MG63 (cell line): ENCODE measurements at regions not wholly inside any gene's neighbourhood (a gene's known extent, or its start where the extent isn't known, plus 50 kb on each side); places are given as distances from the start of the nearest gene placed in this dataset.
"Not testable (repeated sequence)": the region's sequence is repeated elsewhere in the genome, so short reads cannot be mapped to it uniquely, and the experiment has no call there.

Source experiments
- DNase-seq: peaks from one replicate; pipeline ENCODE4 v3.0.0-alpha.2; 2020
- H3K27me3 ChIP-seq: fragments of 250-450 bp; sonication (Bioruptor Pico); 2 replicates; pipeline ENCODE4 v1.5.1; 2020; ENCODE audit warnings: mild to moderate bottlenecking, moderate library complexity
- H3K36me3 ChIP-seq: fragments of 250-450 bp; sonication (Bioruptor Pico); 2 replicates; pipeline ENCODE4 v1.5.1; 2020; ENCODE audit warnings: mild to moderate bottlenecking, moderate library complexity
- H3K4me3 ChIP-seq: fragments of 250-450 bp; sonication (Bioruptor Pico); 2 replicates; pipeline ENCODE4 v1.5.1; 2020; ENCODE audit warnings: mild to moderate bottlenecking, moderate library complexity
- H3K9me3 ChIP-seq: fragments of 250-450 bp; sonication (Bioruptor Pico); 2 replicates; pipeline ENCODE4 v1.5.1; 2020; ENCODE audit warnings: mild to moderate bottlenecking, moderate library complexity

DNA sequence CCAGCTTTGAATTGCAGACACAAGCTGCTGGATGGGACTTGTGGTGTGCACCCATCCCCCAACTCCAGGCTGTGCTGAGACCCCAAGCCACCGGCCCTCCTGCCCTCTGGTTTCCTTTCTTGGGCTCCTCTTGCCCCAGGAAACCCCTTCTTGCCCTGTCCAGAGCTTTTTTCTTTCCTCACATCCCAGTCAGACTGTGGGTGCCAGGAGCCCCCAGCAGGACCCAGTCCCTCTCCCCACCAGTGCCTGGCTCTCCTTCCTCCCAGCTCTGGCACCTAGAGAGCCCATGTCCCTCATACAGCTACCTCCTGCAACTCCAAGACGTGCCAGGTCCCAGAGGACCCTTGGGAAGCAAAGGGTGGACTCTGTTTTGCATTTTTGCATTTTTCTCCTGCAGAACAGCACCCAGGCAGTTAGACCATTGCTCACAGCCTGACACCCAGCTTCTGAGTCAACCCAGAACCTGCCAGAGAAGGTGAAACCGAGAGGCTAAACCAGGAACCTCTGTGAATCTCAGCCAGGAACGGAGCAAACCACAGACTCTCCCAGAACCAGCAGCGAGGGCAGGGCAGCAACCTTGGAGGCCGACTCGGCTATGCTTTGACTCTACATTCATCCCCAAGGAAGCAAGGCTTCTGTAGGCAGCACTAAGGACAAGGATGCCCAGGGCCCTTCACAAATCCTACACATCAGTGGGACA, 221.1 kb downstream of the ANAPC1 start:
- Histone ChIP-seq H3K27me3 (no peaks in the 10 kb centered on the region), H3K4me3 (no peak overlapping the region), H3K9me3 (no peaks in the 10 kb centered on the region), H3K36me3 (no peaks in the 10 kb centered on the region)
- peak; percentile 36 for DNase-seq

DNA sequence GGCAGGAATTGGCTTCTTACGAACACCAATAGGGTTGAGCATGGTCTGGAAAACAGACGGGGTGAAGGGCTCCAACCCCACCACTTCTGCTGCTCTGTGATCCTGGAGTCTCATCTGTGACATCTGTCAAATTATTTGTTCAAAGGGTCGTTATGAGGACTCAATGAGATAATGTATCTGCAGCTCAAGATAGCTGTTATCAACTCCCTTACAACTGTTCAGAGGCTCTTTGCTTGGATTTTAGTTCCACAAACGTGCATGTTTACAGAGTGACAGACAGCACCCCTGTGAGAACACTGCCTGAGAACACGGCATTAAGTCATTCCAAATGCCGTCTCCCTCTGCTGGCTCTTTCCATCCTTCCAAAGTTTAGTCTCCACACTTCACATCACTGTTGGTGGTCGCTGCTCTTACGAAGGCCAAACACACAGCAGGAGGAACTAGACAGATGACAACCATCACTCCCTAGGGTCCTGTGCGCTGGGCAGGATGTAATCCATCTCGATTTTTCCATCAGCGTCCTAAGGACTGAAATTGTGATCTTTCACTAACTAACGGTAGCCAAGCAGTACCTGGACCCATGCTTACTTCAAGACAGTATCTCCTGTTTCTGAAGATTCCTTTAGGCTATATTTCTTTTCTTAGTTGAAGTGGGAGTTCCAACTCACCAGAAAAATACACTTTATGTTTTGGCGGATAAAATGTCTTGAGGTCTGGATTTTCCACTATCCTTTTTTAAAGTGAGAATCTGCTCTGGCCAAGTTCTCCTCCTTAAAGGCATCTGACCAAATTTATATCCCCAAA, 220.3 kb downstream of the ANAPC1 start:
- Histone ChIP-seq H3K27me3 (no peaks in the 10 kb centered on the region), H3K9me3 (no peaks in the 10 kb centered on the region), H3K36me3 (no peaks in the 10 kb centered on the region), H3K4me3 (no peak overlapping the region)
- DNase-seq: no peak

DNA sequence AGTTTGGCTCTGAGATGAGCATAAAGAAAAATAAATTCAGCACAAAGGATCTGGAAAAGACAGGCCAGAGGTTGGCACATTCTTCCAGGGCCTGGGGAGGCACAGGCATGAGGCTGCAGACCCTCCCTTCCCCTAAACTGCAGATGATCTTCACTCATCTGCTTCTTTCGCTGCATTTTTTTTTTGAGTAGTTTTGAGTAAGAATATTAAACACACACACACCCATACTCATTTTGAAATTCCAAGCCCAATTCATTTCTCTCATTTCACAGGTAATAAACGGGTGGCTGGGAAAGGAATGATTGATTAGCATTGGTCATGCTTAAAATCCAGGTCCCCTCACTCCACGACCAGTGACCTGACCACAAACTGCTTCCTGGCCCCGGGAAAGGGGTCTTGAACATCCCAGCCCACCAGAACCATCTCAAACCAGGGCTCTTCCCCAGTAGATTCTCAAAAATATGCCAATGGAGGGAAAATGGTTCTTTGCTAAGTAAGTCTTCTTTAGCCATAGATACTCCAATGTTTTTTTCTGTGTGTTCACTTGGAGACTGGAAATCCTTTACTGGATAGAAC, 219.6 kb downstream of the ANAPC1 start:
- H3K9me3 ChIP-seq: no peaks in the 10 kb centered on the region
- H3K4me3 ChIP-seq: no peak overlapping the region
- no peaks in the 10 kb centered on the region for H3K27me3 ChIP-seq
- H3K36me3 ChIP-seq: no peaks in the 10 kb centered on the region
- no peak for DNase-seq

DNA sequence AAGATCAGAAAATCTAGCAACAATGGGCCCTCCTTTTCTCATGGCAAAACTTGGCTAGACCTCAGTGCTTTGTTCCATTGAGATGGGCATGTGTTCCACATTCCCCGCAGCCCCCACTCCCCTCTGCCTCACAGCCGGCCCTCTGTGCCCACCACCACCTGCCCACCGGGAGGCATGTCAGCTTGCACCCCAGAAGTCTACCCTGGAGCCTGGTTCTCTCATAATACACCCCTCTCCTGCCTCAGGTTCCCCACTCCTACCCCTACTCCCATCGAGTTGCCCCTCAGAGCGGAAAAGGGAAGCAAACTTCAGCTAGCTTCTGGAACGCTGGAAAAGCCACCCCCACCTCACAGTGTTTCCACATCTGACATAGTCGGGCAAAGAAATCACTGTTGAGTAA, 219.0 kb downstream of the ANAPC1 start:
- no peak for DNase-seq
- H3K4me3 ChIP-seq: no peak overlapping the region
- H3K36me3 ChIP-seq: no peaks in the 10 kb centered on the region
- H3K27me3 ChIP-seq: no peaks in the 10 kb centered on the region
- no peaks in the 10 kb centered on the region for H3K9me3 ChIP-seq

DNA sequence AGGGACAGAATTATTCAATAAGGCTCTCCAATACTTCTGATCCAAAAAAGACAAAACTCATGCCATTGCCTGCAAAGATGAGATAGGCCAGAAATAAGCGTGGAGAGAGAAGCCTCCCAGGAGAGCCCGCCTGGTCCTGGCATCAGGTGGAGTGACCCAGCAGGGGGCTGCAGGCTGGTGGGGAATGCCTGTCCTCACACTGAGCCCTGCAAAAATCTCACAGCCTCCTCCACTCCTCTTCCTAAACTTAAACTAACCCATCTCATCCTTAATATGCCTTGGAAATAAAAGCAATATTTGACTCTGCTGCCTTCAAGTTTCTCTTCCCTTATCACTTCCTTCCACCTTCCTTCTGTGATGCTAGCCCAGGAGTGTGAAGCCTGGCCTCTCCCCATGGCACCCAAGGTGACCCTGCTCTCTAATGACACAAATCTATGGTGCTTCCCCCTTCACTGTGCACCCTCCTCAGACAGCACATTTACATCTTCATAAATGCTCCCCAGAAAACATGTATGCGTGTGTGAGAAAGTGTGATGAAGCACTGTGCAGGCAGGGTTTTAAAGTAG, 218.4 kb downstream of the ANAPC1 start:
- no peaks in the 10 kb centered on the region for H3K36me3 ChIP-seq
- no peaks in the 10 kb centered on the region for H3K27me3 ChIP-seq
- no peak for DNase-seq
- H3K4me3 ChIP-seq: no peak overlapping the region
- H3K9me3 ChIP-seq: no peaks in the 10 kb centered on the region

DNA sequence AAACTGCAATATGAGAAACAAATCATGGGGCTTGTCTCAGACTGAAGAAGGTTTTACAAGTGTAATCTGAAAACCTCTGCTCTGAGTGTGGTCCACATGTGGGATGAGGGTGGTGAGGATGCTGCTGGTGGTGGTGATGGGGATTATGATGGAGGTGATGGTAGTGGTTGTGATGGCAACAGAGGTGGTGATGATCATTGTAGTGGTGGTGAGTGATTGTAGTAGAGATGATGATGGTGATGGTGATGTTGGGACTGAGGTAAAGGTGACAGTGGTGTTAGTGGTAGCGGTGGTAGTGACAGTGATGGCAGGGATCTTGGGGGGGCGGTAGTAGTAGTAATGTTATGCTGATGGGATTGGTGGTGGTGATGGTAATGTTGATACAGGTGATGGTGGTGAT, 217.8 kb downstream of the ANAPC1 start:
- Histone ChIP-seq H3K4me3 (no peak overlapping the region), H3K36me3 (no peaks in the 10 kb centered on the region), H3K9me3 (no peaks in the 10 kb centered on the region), H3K27me3 (no peaks in the 10 kb centered on the region)
- DNase-seq: no peak

DNA sequence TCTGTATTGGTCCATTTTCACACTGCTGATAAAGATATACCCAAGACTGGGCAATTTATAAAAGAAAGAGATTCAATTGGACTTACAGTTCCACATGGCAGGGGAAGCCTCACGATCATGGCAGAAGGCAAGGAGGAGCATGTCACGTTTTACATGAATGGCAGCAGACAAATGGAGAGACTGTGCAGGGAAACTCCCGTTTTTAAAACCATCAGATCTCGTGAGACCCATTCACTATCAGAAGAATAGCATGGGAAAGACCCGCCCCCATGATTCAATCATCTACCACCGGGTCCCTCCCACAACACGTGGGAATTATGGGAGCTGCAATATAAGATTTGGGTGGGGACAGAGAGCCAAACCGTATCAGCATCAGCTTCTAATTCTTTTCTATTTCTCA, 217.0 kb downstream of the ANAPC1 start:
- no peaks in the 10 kb centered on the region for H3K9me3 ChIP-seq
- no peak overlapping the region for H3K4me3 ChIP-seq
- no peaks in the 10 kb centered on the region for H3K36me3 ChIP-seq
- no peaks in the 10 kb centered on the region for H3K27me3 ChIP-seq
- DNase-seq: no peak

DNA sequence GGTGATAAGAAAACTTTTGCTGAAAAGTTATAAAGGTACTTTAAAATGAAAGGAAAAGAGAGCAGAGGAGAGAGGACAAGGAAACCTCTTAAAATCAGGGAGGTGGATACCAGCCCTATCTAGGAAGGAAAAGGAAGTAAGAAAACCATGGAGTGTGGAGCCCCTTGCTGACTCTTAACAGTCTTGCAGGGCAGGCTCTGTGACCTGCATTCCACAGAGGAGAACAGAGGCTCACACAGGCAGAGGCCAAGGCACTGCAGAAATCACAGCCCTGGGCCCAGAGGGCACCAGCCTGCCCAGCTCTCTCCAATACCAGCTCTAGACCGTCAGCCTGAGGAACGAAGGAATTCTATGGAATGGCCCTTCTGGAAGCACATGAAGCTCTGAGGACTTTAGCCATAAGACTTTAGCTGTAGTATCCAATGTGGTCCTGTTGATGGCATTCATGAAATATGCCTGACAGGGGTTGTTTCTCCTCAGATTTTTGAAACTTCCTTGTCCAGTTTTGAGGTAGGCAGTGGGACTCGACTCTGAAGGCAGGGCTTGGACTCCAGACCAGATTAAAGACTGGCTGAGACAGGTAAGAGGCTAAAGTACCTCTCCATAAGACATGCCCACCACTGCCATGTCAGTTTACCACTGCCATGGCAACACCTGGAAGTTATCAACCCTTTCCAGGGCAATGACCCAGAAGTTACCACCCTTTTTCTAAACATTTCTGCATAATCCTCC, 216.3 kb downstream of the ANAPC1 start:
- DNase-seq: peak; percentile 22
- no peak overlapping the region for H3K4me3 ChIP-seq
- no peaks in the 10 kb centered on the region for H3K27me3 ChIP-seq
- H3K9me3 ChIP-seq: no peaks in the 10 kb centered on the region
- H3K36me3 ChIP-seq: no peaks in the 10 kb centered on the region

DNA sequence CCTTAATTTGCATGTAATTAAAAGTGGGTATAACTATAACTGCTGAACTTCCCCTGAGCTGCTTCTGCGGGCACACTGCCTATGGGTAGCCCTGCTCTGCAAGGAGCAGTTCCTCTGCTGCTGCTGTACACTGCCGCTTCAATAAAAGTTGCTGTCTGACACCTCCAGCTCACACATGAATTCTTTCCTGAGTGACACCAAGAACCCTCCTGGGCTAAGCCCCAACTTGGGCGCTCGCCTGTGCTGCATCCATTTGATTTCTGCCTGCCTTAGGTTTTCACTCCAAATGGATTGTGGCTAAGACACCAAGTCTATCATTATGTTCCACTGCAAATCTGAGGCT, 215.7 kb downstream of the ANAPC1 start:
- no peak overlapping the region for H3K4me3 ChIP-seq
- no peak for DNase-seq

DNA sequence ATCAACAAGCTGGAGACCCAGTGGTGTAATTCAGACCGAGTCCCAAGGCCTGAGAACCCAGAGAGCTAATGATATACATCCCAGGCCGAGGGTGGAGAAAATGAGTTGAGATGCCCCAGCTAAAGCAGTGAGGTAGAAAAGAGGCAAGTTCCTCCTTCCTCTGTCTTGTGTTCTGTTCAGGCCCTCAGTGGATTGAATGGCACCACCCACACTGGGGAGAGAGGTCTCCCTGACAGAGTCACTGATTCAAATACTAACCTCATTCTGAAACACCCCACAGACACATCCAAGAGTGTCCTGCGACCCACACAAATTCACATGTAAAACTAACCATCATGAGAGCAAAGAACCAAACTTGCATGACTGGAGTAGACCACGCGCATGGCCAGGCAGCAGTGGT, 215.3 kb downstream of the ANAPC1 start:
- Histone ChIP-seq H3K36me3 (no peaks in the 10 kb centered on the region), H3K9me3 (no peaks in the 10 kb centered on the region), H3K27me3 (no peaks in the 10 kb centered on the region), H3K4me3 (no peak overlapping the region)
- DNase-seq: no peak

More for the DNA sequence above, 215.7 kb downstream of the ANAPC1 start:
- no peaks in the 10 kb centered on the region for H3K9me3 ChIP-seq
- no peaks in the 10 kb centered on the region for H3K36me3 ChIP-seq
- H3K27me3 ChIP-seq: no peaks in the 10 kb centered on the region

DNA sequence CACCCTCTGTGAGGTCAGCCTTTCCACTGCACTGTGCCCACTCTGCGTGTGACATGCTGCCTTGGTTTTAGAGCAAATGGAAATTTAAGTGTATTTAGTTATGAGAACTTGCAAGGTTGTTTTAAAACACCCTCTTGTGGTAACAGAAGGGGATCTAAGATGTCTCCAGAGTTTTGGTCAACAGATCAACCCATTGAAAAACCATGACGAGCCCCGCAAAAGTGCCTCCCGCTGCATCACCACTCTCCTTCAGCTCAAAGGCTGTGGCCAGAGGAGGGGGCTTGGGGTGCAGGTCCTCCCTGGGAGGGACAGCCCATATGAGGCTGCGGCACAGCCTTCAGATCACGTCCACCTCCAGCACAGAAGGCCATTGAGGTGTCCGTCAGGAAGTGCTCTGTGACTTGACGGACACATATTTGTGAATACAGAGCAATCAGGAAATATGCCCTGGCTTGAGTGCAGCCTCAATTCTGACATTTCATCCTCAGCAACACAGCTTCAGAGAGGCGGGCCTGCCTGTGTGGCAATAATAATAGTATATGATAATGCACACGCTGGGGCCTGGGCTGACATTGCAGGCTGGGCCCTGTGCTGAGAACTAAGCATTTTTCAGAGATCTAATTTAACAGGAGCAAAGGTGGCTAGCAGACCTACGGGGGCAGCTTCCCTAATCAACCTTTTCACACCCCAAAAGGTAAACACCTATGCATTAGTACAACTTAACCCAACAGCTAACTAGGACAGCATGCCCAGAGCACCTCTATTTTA, 213.9 kb downstream of the ANAPC1 start:
- no peak for DNase-seq
- Histone ChIP-seq H3K4me3 (no peak overlapping the region), H3K9me3 (no peaks in the 10 kb centered on the region), H3K36me3 (no peaks in the 10 kb centered on the region), H3K27me3 (no peaks in the 10 kb centered on the region)

DNA sequence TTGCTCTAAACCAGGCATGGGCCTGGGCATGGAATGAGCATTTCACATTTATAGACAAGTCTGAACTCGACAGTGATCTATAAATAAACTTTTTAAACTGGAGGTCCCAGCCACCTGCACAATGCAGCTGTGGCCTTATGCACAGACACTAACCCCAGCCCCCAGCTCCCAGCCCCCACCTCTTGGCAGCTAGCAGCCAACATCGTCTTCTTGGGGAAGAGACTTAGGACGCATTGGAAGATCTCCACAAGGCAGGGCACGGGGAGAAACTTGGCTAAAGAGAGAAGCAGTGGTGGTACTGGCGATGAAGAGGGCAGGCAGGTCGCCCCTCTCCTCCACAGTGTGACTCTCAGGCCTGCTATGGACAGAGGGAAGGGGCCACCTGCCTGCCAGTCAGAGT, 213.2 kb downstream of the ANAPC1 start:
- no peaks in the 10 kb centered on the region for H3K9me3 ChIP-seq
- no peaks in the 10 kb centered on the region for H3K27me3 ChIP-seq
- no peaks in the 10 kb centered on the region for H3K36me3 ChIP-seq
- no peak overlapping the region for H3K4me3 ChIP-seq
- DNase-seq: no peak

DNA sequence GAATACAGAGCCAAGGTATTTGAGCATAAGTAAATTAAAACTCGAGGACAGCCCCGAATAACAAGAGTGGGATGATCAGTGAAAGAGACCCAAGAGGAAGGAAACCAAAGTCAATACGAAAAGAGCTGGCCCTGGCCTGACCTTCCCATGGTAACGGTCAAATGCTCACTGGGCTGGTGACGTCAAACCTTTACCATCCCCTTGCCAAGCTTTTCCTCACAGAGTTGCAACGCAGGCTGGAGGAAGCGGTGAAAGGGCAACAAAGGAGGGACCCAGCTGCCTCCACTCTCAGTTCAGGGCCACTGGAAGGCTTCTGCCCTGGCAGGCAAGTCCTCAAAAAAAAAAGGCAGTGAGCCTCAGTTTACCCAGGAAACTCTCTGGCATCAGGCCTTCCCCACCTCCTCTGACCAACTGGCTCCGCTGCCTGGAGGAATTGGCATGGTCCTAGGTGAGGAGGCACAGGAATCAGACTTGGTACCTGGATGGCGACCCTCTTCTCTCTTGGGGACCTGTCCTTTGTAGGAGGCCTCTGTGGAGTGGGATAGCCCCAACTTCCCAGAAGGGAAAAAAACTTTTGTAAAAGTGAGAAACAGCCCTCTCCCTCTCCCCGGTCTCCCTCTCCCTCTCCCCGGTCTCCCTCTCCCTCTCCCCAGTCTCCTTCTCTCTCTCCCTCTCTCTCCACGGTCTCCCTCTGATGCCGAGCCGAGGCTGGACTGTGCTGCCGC, 212.4 kb downstream of the ANAPC1 start:
- no peaks in the 10 kb centered on the region for H3K9me3 ChIP-seq
- H3K4me3 ChIP-seq: no peak overlapping the region
- no peak for DNase-seq
- H3K36me3 ChIP-seq: no peaks in the 10 kb centered on the region
- no peaks in the 10 kb centered on the region for H3K27me3 ChIP-seq

DNA sequence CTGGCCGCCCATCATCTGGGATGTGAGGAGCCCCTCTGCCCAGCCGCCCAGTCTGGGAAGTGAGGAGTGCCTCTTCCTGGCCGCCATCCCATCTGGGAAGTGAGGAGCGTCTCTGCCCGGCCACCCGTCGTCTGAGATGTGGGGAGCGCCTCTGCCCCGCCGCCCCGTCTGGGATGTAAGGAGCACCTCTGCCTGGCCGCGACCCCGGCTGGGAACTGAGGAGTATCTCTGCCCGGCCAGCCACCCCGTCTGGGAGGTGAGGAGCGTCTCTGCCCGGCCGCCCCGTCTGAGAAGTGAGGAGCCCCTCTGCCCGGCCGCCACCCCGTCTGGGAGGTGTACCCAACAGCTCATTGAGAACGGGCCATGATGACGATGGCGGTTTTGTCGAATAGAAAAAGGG, 211.4 kb downstream of the ANAPC1 start:
- H3K27me3 ChIP-seq, H3K9me3 ChIP-seq, H3K4me3 ChIP-seq, DNase-seq, H3K36me3 ChIP-seq: not testable (repeated sequence)

DNA sequence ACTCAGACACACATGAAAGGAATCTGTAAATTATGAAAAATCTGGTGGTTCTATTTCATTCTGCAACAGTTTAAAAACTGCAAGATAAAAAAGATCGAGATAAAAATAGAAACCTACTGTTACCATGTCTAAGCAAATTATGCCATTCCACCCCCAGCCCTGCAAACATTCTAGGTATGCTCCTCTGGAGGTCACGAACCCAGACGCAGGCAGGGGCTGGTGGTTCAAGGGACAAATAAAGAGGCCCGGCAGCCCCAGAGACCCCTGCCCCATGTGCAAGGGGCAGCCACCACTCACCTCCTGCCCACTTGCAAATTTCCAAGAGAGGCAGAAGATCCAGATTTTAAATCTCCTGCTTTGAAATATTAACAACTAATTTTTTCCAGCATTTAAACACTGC, 210.5 kb downstream of the ANAPC1 start:
- H3K9me3 ChIP-seq: no peaks in the 10 kb centered on the region
- H3K36me3 ChIP-seq: no peaks in the 10 kb centered on the region
- no peak for DNase-seq
- no peaks in the 10 kb centered on the region for H3K27me3 ChIP-seq
- no peak overlapping the region for H3K4me3 ChIP-seq
